ENCODE measurements at regions not wholly inside any gene's neighbourhood (a gene's known extent, or its start where the extent isn't known, plus 50 kb on each side); places are given as distances from the start of the nearest gene placed in this dataset.

- TF ChIP-seq ZNF384 (IDR thresholded peaks at IDR 0.05) (no peak), SUZ12 (IDR thresholded peaks at IDR 0.05) (no peak), FOXA1 (IDR thresholded peaks at IDR 0.05) (no peak), ELF4 (IDR thresholded peaks at IDR 0.05) (no peak), HDGF (IDR thresholded peaks at IDR 0.05; ENCODE audit: borderline replicate concordance) (no peak), NFRKB (IDR thresholded peaks at IDR 0.05) (no peak), SP1 (IDR thresholded peaks at IDR 0.05) (no peak), BHLHE40 (IDR thresholded peaks at IDR 0.05; ENCODE audit: borderline replicate concordance) (no peak), FOXM1 (IDR thresholded peaks at IDR 0.05; ENCODE audit: borderline replicate concordance) (no peak), L3MBTL2 (conservative IDR thresholded peaks at IDR 0.05) (no peak), CTBP1 (IDR thresholded peaks at IDR 0.05; ENCODE audit: borderline replicate concordance) (no peak), TARDBP (IDR thresholded peaks at IDR 0.05) (no peak)
- DNase-seq (ENCODE audit: extremely low spot score): no peak
- POLR2A ChIA-PET: no interaction called here
- CTCF ChIA-PET: no interaction called here
Measured at GRCh38 chr10:2475711-2476217, 591.6 kb upstream of the PFKP start.

DNA sequence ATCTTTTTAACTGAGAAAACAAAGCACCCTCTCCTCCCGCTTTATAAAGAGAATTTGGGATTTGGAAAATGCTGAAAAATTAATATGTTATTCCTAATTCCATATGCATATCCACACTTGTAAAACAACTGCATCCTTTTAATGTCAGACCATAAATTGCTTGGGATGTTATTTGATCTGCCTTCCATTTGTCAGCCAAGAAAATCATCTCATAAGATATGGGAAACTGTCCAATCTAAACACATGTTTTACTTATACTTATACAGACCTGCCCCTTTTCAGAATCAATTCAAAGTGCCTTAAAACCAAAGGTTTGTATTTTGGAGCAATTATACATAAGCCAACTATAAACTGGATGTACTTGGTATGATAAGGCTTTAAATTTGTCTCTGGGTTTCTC is 595.5 kb upstream of the PFKP start:
- TF ChIP-seq SUZ12 (IDR thresholded peaks at IDR 0.05) (no peak), L3MBTL2 (conservative IDR thresholded peaks at IDR 0.05) (no peak), CTBP1 (IDR thresholded peaks at IDR 0.05; ENCODE audit: borderline replicate concordance) (no peak), BHLHE40 (IDR thresholded peaks at IDR 0.05; ENCODE audit: borderline replicate concordance) (no peak), NFRKB (IDR thresholded peaks at IDR 0.05) (no peak), FOXK2 (IDR thresholded peaks at IDR 0.05) (no peak), ARNT (IDR thresholded peaks at IDR 0.05) (no peak), FOXM1 (IDR thresholded peaks at IDR 0.05; ENCODE audit: borderline replicate concordance) (no peak), SP1 (IDR thresholded peaks at IDR 0.05) (no peak), ELF4 (IDR thresholded peaks at IDR 0.05) (no peak), TARDBP (IDR thresholded peaks at IDR 0.05) (no peak), ZNF384 (IDR thresholded peaks at IDR 0.05) (no peak), HDGF (IDR thresholded peaks at IDR 0.05; ENCODE audit: borderline replicate concordance) (no peak), FOXA1 (IDR thresholded peaks at IDR 0.05) (no peak), LEF1 (IDR thresholded peaks at IDR 0.05; ENCODE audit: borderline replicate concordance) (no peak)
- TF ChIP-seq, protein P1, sequence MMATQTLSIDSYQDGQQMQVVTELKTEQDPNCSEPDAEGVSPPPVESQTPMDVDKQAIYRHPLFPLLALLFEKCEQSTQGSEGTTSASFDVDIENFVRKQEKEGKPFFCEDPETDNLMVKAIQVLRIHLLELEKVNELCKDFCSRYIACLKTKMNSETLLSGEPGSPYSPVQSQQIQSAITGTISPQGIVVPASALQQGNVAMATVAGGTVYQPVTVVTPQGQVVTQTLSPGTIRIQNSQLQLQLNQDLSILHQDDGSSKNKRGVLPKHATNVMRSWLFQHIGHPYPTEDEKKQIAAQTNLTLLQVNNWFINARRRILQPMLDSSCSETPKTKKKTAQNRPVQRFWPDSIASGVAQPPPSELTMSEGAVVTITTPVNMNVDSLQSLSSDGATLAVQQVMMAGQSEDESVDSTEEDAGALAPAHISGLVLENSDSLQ (IDR thresholded peaks at IDR 0.05): no peak
- DNase-seq (ENCODE audit: extremely low spot score): no peak
- ChIA-PET CTCF (interaction anchor here (0.7 kb wide), 1 partner anchor 42 kb away, joined by 5 read pairs; no protein-coding TSS in a partner anchor), POLR2A (no interaction called here)

- CTCF ChIA-PET: no interaction called here
- POLR2A ChIA-PET: no interaction called here
- TF ChIP-seq LEF1 (IDR thresholded peaks at IDR 0.05; ENCODE audit: borderline replicate concordance): no peak
- DNase-seq (ENCODE audit: extremely low spot score): no peak
Measured at GRCh38 chr10:2469802-2470201, 597.5 kb upstream of the PFKP start.

- no peak for DNase-seq (ENCODE audit: extremely low spot score)
- ChIA-PET POLR2A (interaction anchor here (0.7 kb wide), 1 partner anchor 54 kb away, joined by 3 read pairs; no protein-coding TSS in a partner anchor), CTCF (no interaction called here)
- TF ChIP-seq L3MBTL2 (conservative IDR thresholded peaks at IDR 0.05) (no peak), SUZ12 (IDR thresholded peaks at IDR 0.05) (no peak), NFRKB (IDR thresholded peaks at IDR 0.05) (no peak), CTBP1 (IDR thresholded peaks at IDR 0.05; ENCODE audit: borderline replicate concordance) (no peak), ZNF384 (IDR thresholded peaks at IDR 0.05) (no peak), SP1 (IDR thresholded peaks at IDR 0.05) (no peak), HDGF (IDR thresholded peaks at IDR 0.05; ENCODE audit: borderline replicate concordance) (no peak), BHLHE40 (IDR thresholded peaks at IDR 0.05; ENCODE audit: borderline replicate concordance) (no peak), FOXA1 (IDR thresholded peaks at IDR 0.05) (no peak), FOXK2 (IDR thresholded peaks at IDR 0.05) (no peak), LEF1 (IDR thresholded peaks at IDR 0.05; ENCODE audit: borderline replicate concordance) (no peak), ARNT (IDR thresholded peaks at IDR 0.05) (no peak), TARDBP (IDR thresholded peaks at IDR 0.05) (no peak), ELF4 (IDR thresholded peaks at IDR 0.05) (no peak), FOXM1 (IDR thresholded peaks at IDR 0.05; ENCODE audit: borderline replicate concordance) (no peak)
- TF ChIP-seq, protein P1 (IDR thresholded peaks at IDR 0.05): no peak
Measured at GRCh38 chr10:2464483-2464882, 602.9 kb upstream of the PFKP start.

GRCh38 chr10:2463316-2463715 is 604.0 kb upstream of the PFKP start:
- CTCF ChIA-PET: no interaction called here
- POLR2A ChIA-PET: no interaction called here
- no peak for DNase-seq (ENCODE audit: extremely low spot score)
- TF ChIP-seq ARNT (IDR thresholded peaks at IDR 0.05) (no peak), FOXM1 (IDR thresholded peaks at IDR 0.05; ENCODE audit: borderline replicate concordance) (no peak), HDGF (IDR thresholded peaks at IDR 0.05; ENCODE audit: borderline replicate concordance) (no peak), LEF1 (IDR thresholded peaks at IDR 0.05; ENCODE audit: borderline replicate concordance) (no peak), SP1 (IDR thresholded peaks at IDR 0.05) (no peak), FOXK2 (IDR thresholded peaks at IDR 0.05) (no peak), ELF4 (IDR thresholded peaks at IDR 0.05) (no peak), FOXA1 (IDR thresholded peaks at IDR 0.05) (no peak), TARDBP (IDR thresholded peaks at IDR 0.05) (no peak), L3MBTL2 (conservative IDR thresholded peaks at IDR 0.05) (no peak), BHLHE40 (IDR thresholded peaks at IDR 0.05; ENCODE audit: borderline replicate concordance) (no peak), ZNF384 (IDR thresholded peaks at IDR 0.05) (no peak), CTBP1 (IDR thresholded peaks at IDR 0.05; ENCODE audit: borderline replicate concordance) (no peak), NFRKB (IDR thresholded peaks at IDR 0.05) (no peak)
- TF ChIP-seq, protein P1 (IDR thresholded peaks at IDR 0.05): no peak

DNA sequence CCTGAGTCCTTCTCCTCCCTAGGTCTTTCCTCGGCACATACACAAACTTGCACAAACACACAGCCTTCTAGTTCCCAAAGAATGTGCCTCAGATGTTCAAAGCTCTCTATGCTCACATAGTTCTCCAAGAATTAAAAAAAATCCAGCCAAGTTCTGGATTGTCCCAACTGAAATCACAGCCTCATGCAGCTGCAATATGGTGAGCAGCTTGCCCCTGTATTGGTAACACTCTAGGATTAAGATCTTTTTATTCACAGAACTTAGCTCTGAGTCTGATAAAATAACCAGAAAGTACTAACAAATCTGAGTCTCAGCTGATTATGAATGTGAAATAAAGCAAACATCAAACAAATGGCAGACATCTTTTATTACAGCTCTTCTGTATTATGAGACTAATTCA is 604.8 kb upstream of the PFKP start:
- CTCF ChIA-PET: no interaction called here
- POLR2A ChIA-PET: no interaction called here
- TF ChIP-seq L3MBTL2 (conservative IDR thresholded peaks at IDR 0.05): no peak
- no peak for TF ChIP-seq LEF1 (IDR thresholded peaks at IDR 0.05; ENCODE audit: borderline replicate concordance)
- TF ChIP-seq ZNF384 (IDR thresholded peaks at IDR 0.05): no peak
- no peak for TF ChIP-seq NFRKB (IDR thresholded peaks at IDR 0.05)
- no peak for TF ChIP-seq SP1 (IDR thresholded peaks at IDR 0.05)
- no peak for TF ChIP-seq BHLHE40 (IDR thresholded peaks at IDR 0.05; ENCODE audit: borderline replicate concordance)
- no peak for TF ChIP-seq FOXA1 (IDR thresholded peaks at IDR 0.05)
- TF ChIP-seq HDGF (IDR thresholded peaks at IDR 0.05; ENCODE audit: borderline replicate concordance): no peak
- no peak for TF ChIP-seq TARDBP (IDR thresholded peaks at IDR 0.05)
- TF ChIP-seq FOXK2 (IDR thresholded peaks at IDR 0.05): no peak
- TF ChIP-seq CTBP1 (IDR thresholded peaks at IDR 0.05; ENCODE audit: borderline replicate concordance): no peak
- TF ChIP-seq ELF4 (IDR thresholded peaks at IDR 0.05): no peak
- TF ChIP-seq, protein P1 (IDR thresholded peaks at IDR 0.05): no peak
- no peak for TF ChIP-seq SUZ12 (IDR thresholded peaks at IDR 0.05)
- no peak for TF ChIP-seq FOXM1 (IDR thresholded peaks at IDR 0.05; ENCODE audit: borderline replicate concordance)
- no peak for TF ChIP-seq ARNT (IDR thresholded peaks at IDR 0.05)
- DNase-seq (ENCODE audit: extremely low spot score): no peak
